Psoas muscle (tissue), 7 donors: ENCODE measurements at regions not wholly inside any gene's neighbourhood (a gene's known extent, or its start where the extent isn't known, plus 50 kb on each side); places are given as distances from the start of the nearest gene placed in this dataset.
"Not testable (repeated sequence)": the region's sequence is repeated elsewhere in the genome, so short reads cannot be mapped to it uniquely, and the experiment has no call there.

ENCODE experiments used
- ATAC-seq, 4 donors: fragments of 200-7000 bp; cut with Tn5 transposase; one replicate each; pipeline ENCODE4 v1.9.1; 2020; ENCODE audit warnings: moderate library complexity in 3 of 4, mild to moderate bottlenecking in 2 of 4
- DNase-seq, 2 donors: peaks; one replicate each; pipeline ENCODE4 v3.0.0-alpha.2; 2020
- H3K27ac ChIP-seq: fragments of 200-600 bp; one replicate; pipeline ENCODE4 v1.8.0; 2022
- H3K27me3 ChIP-seq, 3 donors: fragments of 200-600 bp in 1 of 3; one replicate each; pipeline versions ENCODE4 v1.6.1 to v1.8.0; 2013 to 2022; ENCODE audit warnings: low read length in 2 of 3, mild to moderate bottlenecking in 2 of 3, moderate library complexity in 1 of 3; ENCODE audit not compliant: insufficient read depth in 3 of 3
- H3K36me3 ChIP-seq, 2 donors: fragments of 200-600 bp in 1 of 2; one replicate each; pipeline versions ENCODE4 v1.6.1 to v1.8.0; 2013 to 2022; ENCODE audit warnings: low read depth in 1 of 2, mild to moderate bottlenecking in 1 of 2, moderate library complexity in 1 of 2; ENCODE audit not compliant: insufficient read depth in 1 of 2
- H3K4me1 ChIP-seq: fragments of 200-600 bp; one replicate; pipeline ENCODE4 v1.8.0; 2022
- H3K4me3 ChIP-seq: fragments of 200-600 bp; one replicate; pipeline ENCODE4 v1.8.0; 2022; ENCODE audit warnings: mild to moderate bottlenecking
- H3K9me3 ChIP-seq: fragments of 200-600 bp; one replicate; pipeline ENCODE4 v1.8.0; 2022
- WGBS, 3 donors: extraction: QIAGEN DNeasy Blood & Tissue Kit; methylation state at CpG; one replicate each; pipeline versions ENCODE4 v1.1.6 to v1.1.7; 2013; 5-methylcytosine and 5-hydroxymethylcytosine counted together
- intact Hi-C, 2 donors: fragments of 100-400 bp; cut with DNase I; formaldehyde crosslinking; loops; one replicate each; pipeline versions ENCODE4 v1.11.0 to v1.14.2; 2022
- TF ChIP-seq, protein P1 (sequence below): fragments of 200-600 bp; IDR thresholded peaks from one replicate; pipeline ENCODE4 v1.8.0; 2022; ENCODE audit warnings: antibody characterized with exemption
- donor health status: healthy with polysubstance abuse.
- donor health status: DM: no; HTN: no; CAD: no; lungs with moderate emphysema.
- donor health status: Bipolar disorder and iron deficiency.
- donor health status: healthy.
- donor health status: DM: yes; HTN: yes; CAD: no.
- donor health status: DM: no; HTN: no; CAD: no.
- donor health status: DM: yes; HTN: yes; CAD: no.

DNA sequence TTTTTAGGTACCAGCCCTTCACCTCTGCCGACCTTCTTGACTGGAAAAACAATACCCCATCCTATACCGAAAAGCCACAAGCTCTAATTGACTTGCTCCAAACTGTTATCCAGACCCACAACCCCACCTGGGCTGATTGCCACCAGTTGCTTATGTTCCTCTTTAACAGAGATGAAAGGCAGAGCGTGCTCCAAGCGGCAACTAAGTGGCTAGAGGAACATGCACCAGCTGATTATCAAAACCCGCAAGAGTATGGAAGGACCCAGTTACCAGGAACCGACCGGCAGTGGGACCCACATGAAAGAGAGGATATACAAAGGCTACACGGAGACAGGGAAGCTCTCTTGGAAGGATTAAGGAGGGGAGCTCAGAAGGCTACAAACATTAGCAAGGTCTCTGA lies 86.1 kb upstream of the TANC1 start:
- intact Hi-C loops, result no loop called here
- Histone ChIP-seq H3K4me1 (no peaks in the 10 kb centered on the region), H3K27me3 (no peaks in the 10 kb centered on the region), H3K9me3 (no peaks in the 10 kb centered on the region), H3K4me3 (no peak overlapping the region), H3K27ac (no peak overlapping the region), H3K36me3 (no peaks in the 10 kb centered on the region)
- ATAC-seq (no peak), DNase-seq (no peak)
- TF ChIP-seq, protein P1, sequence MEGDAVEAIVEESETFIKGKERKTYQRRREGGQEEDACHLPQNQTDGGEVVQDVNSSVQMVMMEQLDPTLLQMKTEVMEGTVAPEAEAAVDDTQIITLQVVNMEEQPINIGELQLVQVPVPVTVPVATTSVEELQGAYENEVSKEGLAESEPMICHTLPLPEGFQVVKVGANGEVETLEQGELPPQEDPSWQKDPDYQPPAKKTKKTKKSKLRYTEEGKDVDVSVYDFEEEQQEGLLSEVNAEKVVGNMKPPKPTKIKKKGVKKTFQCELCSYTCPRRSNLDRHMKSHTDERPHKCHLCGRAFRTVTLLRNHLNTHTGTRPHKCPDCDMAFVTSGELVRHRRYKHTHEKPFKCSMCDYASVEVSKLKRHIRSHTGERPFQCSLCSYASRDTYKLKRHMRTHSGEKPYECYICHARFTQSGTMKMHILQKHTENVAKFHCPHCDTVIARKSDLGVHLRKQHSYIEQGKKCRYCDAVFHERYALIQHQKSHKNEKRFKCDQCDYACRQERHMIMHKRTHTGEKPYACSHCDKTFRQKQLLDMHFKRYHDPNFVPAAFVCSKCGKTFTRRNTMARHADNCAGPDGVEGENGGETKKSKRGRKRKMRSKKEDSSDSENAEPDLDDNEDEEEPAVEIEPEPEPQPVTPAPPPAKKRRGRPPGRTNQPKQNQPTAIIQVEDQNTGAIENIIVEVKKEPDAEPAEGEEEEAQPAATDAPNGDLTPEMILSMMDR, result no peak
- 62 to 72% (median 64%) methylated on average over 8 of the region's 8 CpGs for WGBS, 3 donors

DNA sequence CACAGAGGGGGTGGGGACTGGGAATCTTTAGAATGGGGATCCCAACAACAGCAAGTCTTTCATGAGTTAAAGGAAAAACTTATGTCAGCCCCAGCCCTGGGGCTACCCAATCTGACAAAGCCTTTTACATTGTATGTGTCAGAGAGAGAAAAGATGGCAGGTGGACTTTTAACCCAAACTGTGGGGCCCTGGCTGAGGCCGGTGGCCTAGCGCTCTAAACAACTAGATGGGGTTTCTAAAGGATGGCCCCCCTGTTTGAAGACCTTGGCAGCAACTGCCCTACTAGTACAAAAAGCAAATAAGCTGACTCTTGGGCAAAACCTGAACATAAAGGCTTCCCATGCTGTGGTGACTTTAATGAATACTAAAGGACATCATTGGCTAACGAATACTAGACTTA lies 83.9 kb upstream of the TANC1 start:
- H3K4me1 ChIP-seq, DNase-seq, H3K27ac ChIP-seq, intact Hi-C loops, H3K9me3 ChIP-seq, H3K36me3 ChIP-seq, ATAC-seq, H3K27me3 ChIP-seq, H3K4me3 ChIP-seq: not testable (repeated sequence)
- 81 to 93% (median 86%) methylated on average over 3 of the region's 3 CpGs for WGBS, 3 donors

DNA sequence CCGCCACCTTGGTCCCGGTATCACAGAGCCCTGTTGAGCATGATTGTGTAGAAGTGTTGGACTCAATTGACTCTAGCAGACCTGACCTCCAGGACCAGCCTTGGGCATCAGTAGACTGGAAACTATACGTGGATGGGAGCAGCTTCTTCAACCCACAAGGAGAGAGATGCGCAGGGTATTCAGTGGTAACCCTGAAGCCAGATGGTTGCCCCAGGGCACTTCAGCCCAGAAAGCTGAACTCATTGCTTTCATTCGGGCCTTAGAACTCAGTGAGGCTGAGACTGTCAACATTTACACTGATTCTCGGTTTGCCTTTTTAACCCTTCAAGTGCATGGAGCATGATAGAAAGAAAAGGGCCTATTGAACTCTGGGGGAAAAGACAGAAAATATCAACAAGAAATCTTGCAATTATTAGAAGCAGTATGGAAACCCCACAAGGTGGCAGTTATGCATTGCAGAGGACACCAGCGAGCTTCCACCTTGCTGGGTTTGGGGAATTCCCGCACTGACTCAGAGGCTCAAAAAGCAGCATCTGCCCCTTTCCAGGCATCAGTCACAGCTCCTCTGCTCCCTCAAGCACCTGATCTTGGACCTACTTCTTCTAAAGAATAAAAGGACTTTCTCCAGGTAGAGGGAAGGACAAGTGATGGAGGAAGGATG lies 83.3 kb upstream of the TANC1 start:
- DNase-seq, H3K27me3 ChIP-seq, H3K4me3 ChIP-seq, intact Hi-C loops, H3K4me1 ChIP-seq, H3K36me3 ChIP-seq, ATAC-seq, H3K9me3 ChIP-seq, H3K27ac ChIP-seq: not testable (repeated sequence)
- WGBS, 3 donors, result 73 to 80% (median 76%) methylated on average over 8 of the region's 8 CpGs

DNA sequence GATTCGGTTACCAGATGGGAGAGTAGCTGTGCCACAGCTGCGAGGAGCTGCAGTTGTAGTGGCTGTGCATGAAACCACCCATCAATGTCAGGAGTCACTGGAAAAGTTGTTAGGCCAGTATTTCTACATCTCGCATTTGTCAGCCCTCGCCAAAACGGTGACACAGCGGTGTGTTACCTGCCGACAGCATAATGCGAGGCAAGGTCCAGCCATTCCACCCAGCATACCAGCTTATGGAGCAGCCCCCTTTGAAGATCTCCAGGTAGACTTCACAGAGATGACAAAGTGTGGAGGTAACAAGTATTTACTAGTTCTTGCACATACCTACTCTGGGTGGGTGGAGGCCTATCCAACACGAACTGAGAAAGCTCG lies 82.8 kb upstream of the TANC1 start:
- DNase-seq, intact Hi-C loops, H3K4me1 ChIP-seq, H3K9me3 ChIP-seq, ATAC-seq, H3K27me3 ChIP-seq, H3K27ac ChIP-seq, H3K4me3 ChIP-seq, H3K36me3 ChIP-seq: not testable (repeated sequence)
- 91 to 93% (median 92%) methylated on average over 10 of the region's 10 CpGs for WGBS, 3 donors

DNA sequence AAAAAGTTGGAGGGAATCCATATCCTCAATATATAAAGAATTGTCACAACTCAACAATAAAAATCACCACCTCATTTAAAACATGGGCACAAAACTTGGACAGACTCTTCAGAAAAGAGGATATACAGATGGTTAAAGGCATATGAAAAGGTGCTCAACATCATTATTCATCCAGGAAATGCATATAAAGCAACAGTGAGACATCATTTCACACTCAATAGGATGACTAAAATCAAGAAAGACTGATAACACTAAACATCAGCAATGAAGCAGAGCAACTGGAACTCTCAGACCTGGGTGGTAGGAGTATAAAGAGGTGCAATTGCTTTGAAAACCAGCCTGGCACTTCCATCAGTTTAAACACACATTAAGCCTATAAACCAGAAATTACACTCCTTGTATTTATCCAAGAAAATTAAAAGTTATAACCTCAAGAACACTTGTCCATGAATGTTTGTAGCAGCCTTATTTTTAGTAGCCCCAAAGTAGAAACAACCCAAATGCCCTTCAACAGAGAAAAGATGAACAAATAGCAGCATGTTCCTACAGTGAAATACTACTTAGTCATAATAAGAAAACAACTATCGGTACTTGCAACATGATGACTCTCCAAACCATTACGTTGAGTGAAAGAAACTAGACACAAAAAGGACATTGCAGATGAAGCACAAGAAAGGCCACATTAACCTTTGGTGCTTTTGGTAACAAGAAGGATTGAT lies 79.1 kb upstream of the TANC1 start:
- 92 to 100% (median 98%) methylated on average over 2 of the region's 2 CpGs for WGBS, 3 donors
- no peak for ATAC-seq

DNA sequence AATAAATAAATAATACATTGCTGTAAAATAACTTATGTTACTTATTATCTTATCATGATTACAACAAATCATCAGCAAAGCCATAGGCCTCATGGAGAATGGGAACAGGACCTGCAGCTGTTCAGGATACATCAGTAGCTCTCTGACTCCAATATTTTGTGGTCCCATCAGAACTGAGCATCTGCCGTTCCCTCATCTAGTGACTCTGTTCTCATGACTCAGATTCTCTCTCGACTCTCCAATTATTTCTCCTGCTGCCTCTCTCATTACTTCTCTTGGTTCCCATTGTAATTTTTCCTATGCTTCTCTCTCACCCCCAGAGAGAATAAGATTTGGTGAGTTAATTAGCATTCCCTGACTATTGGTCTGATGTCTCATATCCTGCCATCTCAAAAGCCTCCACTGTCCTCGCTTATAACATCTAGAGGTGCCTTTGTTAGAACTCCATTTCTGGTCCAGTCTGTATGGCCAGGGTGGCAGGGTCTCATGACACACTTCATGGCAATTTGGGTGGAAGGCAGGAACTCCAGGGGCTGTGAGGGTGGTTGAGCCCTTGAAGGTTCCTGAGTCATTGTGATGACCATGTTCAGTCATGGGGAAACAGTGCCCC lies 78.0 kb upstream of the TANC1 start:
- WGBS, 3 donors, result 78 to 83% (median 82%) methylated on average over 3 of the region's 3 CpGs
- H3K27ac ChIP-seq, result no peak overlapping the region

More for the DNA sequence above, 79.1 kb upstream of the TANC1 start:
- DNase-seq, result no peak
- Histone ChIP-seq H3K27ac (no peak overlapping the region), H3K36me3 (no peaks in the 10 kb centered on the region), H3K9me3 (no peaks in the 10 kb centered on the region), H3K4me1 (no peaks in the 10 kb centered on the region), H3K27me3 (no peaks in the 10 kb centered on the region), H3K4me3 (no peak overlapping the region)
- TF ChIP-seq, protein P1, result no peak
- intact Hi-C loops, result no loop called here

More for the DNA sequence above, 78.0 kb upstream of the TANC1 start:
- TF ChIP-seq, protein P1, result no peak
- Histone ChIP-seq H3K27me3 (no peaks in the 10 kb centered on the region), H3K36me3 (no peaks in the 10 kb centered on the region), H3K9me3 (no peaks in the 10 kb centered on the region), H3K4me1 (no peaks in the 10 kb centered on the region), H3K4me3 (no peak overlapping the region)
- DNase-seq (no peak), ATAC-seq (no peak)
- intact Hi-C loops, result no loop called here
